HEK293T (cell line): ENCODE measurements at regions not wholly inside any gene's neighbourhood (a gene's known extent, or its start where the extent isn't known, plus 50 kb on each side); places are given as distances from the start of the nearest gene placed in this dataset.

Experiments used
- FOXK2 ChIP-seq: fragments of 450-650 bp; IDR thresholded peaks from 2 replicates; pipeline ENCODE4 v1.6.1; 2016; ENCODE audit warnings: mild to moderate bottlenecking
- SP1 ChIP-seq: fragments of 450-650 bp; IDR thresholded peaks from 2 replicates; pipeline ENCODE4 v1.6.1; 2017
- SUZ12 ChIP-seq: fragments of 450-650 bp; IDR thresholded peaks from 2 replicates; pipeline ENCODE4 v1.6.1; 2016; ENCODE audit warnings: mild to moderate bottlenecking

DNA sequence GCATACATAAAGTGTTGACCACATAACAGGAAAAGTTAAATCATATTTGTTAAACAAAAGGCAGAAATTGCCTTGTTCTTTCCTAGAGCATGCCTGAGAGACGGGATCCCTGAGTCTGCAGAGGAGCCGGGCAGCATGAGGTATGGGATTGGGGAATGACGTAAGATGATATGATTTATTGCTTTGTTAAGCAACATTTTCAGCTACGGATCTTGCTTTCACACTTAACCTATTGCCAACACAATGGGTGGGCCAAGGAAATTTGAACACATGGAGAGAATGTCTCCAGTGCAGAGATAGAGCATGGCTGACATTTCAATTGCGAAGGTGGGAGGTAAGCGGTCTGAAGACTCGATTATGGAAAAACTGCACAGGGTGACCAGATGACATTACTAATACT lies 76.7 kb downstream of the EMX2 start:
- TF ChIP-seq SUZ12 = no peak
- no peak for TF ChIP-seq FOXK2
- TF ChIP-seq SP1 = no peak
